ENCODE measurements at regions not wholly inside any gene's neighbourhood (a gene's known extent, or its start where the extent isn't known, plus 50 kb on each side); places are given as distances from the start of the nearest gene placed in this dataset.
"Not testable (repeated sequence)": the region's sequence is repeated elsewhere in the genome, so short reads cannot be mapped to it uniquely, and the experiment has no call there.

DNA sequence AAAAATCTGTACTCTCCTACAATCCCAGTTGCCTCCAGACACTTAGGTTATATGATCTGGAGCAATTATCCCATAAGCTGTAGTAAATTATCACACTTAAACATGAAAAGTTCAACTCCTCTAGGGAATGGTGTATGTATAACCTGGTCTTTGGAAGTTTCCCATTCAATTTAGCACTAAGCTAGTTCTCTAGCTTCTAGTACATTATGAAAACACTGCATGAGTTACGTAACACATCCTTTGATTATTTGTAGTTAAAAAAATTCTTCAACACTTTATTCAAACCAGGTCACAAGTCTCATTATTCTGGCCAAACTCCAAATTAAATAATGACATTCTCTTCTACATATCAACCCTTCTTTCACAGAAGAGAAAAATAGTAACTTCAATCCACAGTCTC is 827.0 kb upstream of the ADAMTS5 start:
- DNase-seq, result no peak

DNA sequence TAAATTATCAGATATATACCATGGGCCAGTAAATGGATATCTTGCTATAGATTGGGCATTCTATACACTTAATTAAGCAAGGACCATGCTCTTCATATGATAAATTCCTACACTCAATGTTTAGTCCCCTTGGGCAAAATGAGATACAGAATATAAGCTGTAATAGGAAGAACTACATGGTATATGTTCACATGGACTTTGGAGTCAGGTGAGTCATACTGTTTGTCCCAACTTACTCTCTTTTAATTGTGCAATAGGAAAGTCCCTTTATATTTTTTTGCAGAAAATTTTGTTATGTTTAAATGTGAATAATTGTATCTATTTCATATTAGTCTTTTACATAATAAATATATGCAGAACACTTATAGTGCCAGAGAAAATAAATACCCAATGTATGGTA is 820.2 kb upstream of the ADAMTS5 start:
- no peak for DNase-seq

GRCh38 chr21:27779606-27780005 is 812.7 kb upstream of the ADAMTS5 start:
- no peak for DNase-seq

DNA sequence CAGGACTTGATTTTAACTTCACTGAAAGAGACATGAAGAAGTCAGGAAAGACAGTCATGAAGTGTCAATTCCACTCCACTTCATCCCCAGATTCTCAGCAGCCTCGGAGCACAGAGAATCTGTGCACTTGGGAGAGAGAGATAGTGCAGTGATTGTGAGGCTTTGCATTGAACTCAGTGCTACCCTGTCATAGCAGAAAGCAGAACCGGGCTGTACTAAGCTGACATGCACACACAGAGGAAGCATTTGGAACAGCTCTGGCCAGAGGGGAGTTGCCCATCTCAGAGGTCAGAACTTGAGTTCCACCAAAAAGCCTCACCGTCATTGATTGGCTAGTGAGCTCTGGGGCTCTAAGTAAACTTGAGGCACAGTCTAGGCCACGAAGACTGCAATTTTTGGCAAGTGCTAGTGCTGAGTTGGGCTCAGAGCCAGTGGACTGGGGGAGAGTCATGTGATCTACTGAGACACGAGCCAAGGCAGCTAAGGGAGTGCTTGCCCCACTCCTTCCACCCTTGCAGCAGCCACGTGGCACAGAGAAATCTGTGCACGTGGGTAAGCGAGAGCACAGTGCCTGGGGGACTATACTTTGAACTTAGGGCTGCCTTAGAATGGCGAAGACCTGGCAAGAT is 810.2 kb upstream of the ADAMTS5 start:
- DNase-seq, result no peak

DNA sequence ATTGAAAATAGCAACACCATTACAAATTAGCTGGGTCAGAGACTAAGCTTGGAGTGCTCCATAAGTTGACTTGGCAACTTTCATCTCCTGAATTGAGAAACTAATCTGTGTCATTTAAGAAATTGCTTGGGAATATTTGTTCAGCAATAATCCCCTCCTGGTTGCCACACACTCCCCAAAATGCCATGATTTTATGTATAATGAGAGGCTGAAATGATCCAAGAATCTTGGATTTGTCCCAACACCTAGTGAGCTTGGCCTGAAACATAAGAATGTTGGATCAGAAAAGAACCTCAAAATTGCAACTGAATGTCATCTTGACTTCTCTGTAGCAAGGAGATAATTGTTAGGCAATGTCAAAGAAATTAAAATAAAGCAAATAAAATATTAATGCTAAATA is 805.9 kb upstream of the ADAMTS5 start:
- no peak for DNase-seq

- DNase-seq, result no peak
These were observed 805.1 kb upstream of the ADAMTS5 start for GRCh38 chr21:27771938-27772483.

- DNase-seq, result no peak
These were observed 802.9 kb upstream of the ADAMTS5 start for GRCh38 chr21:27769763-27770162.

GRCh38 chr21:27768046-27768637 is 801.3 kb upstream of the ADAMTS5 start:
- not testable (repeated sequence) for DNase-seq

GRCh38 chr21:27764056-27764455 is 797.2 kb upstream of the ADAMTS5 start:
- DNase-seq, result no peak

- no peak for DNase-seq
These were observed 794.7 kb upstream of the ADAMTS5 start for GRCh38 chr21:27761623-27762022.

DNA sequence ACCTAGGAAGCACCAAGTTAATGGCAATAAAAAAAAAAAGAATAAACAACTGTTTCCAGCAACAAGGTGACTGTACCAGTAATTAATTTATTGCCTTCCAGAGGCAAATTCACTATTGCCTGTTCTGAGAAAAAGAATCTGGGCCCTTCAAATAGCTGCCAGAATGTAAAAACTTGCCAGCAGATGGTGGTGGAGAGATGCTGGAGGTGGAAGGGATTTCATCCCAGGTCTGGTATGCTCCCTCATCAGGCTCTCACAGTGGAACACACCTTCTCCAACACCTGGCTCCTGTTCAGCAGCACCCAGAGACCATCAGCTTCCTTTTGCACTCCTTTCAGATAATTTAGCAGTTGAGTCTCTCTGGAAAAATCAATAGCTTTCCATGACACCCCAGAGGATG is 792.9 kb upstream of the ADAMTS5 start:
- no peak for DNase-seq

- peak in 23 of 51 donors; percentile 2 to 67 (median 22) for DNase-seq
These were observed 792.3 kb upstream of the ADAMTS5 start for GRCh38 chr21:27759091-27759659.

- DNase-seq, result no peak
These were observed 789.3 kb upstream of the ADAMTS5 start for GRCh38 chr21:27756191-27756590.

DNA sequence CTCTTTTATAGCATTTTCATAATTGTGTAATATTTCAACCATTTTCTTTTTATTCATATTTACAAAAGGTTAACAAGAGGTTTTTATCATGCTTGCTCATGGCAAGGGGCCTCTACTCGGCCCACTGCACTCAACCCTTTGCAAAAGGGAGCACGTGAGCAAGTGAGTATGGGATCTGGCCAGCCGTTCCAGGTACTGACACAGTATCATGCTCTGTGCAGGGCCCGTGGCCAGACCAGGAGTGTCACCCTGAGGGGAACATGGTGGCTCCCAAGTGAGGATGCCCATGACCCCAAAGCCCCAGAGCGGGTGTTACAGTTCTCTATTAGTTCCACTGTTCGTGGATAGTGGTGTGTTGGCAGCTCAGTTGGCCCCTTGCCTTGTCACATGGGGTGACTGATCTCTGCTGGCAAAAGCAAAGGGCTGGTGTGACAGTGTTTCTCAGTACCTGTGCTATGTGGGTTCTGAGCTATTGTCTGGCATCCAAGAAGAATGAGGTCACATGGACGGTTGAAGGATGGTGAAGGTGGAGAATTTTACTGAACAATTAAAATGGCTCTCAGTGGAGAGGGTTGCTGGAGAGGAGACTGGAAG is 777.2 kb upstream of the ADAMTS5 start:
- DNase-seq, result no peak

GRCh38 chr21:27741736-27742135 is 774.8 kb upstream of the ADAMTS5 start:
- DNase-seq, result no peak

GRCh38 chr21:27740084-27740483 is 773.2 kb upstream of the ADAMTS5 start:
- DNase-seq, result no peak

DNA sequence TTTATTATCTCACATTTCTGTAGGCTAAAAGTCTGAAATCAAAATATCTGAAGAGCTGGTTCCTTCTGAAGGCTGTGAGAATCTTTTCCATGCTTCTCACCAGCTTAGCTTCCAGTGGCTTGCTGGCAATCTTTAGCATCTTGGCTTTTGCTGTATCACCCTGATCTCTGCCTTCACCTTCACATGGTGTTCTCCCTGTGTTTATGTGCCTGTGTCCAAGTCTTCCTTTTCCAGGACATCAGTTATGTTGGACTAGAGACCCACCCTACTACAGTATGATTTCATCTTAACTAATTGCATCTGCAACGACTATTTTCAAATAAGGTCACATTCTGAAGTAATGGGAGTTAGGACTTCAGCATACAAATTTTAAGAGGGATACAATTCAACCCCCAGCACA is 772.3 kb upstream of the ADAMTS5 start:
- no peak for DNase-seq

GRCh38 chr21:27735699-27736098 is 768.8 kb upstream of the ADAMTS5 start:
- no peak for DNase-seq

DNA sequence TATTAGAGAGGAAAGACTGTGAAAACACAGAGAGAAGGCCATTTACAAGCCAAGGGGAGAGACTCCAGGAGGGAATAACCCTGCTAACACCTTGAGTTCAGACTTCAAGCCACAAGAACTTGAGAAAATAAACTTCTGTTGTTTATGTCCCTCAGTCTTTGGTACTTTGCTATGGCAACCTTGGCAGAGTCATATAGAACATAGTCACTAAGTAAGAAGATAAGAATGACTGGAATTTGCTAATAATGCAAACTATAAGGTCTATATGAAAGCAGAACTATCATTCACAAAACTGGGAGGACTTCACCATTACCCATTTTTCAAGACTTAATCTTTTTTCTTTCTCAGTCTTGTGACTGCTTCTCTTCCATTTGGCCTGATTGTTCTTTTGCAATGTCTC is 767.3 kb upstream of the ADAMTS5 start:
- DNase-seq, result no peak

DNA sequence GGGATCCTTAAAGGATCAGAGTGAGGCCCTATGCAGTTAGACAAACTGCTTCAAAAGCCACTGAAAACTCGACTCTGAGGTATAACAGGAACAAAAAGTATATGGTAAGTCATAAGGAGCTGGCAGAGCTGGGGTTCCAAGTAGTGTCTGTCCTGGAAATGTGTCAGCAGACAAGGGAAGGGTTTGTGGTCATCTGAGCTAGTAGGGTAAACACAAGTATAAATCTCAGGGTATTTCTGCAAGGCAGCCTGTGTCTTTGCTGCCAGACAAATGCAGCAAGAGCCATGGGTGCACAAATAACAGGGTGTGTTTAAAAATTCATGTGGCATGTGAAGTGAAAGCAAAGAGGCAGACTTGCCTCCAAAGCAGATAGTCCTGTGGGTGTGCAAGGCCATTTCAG is 759.0 kb upstream of the ADAMTS5 start:
- no peak for DNase-seq

DNA sequence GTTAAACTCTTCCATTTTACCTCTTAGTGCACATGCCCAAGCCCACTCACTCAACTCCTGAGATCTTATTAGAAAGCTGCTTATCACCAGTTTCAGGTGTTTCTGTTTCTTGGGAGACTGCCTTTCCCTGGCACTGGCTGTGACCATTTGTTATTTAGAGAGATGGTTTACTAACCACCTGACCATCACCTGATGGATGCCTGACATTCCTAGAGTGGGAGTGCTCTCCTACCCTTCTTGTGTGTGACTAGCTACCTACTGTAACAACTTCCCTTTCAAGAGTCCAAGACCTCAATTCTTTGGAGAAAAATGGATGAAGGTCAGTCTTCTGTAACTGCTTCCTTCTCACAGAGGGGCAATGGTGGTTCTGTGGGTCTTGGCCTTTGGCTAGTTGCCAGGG is 755.2 kb upstream of the ADAMTS5 start:
- DNase-seq, result no peak

DNA sequence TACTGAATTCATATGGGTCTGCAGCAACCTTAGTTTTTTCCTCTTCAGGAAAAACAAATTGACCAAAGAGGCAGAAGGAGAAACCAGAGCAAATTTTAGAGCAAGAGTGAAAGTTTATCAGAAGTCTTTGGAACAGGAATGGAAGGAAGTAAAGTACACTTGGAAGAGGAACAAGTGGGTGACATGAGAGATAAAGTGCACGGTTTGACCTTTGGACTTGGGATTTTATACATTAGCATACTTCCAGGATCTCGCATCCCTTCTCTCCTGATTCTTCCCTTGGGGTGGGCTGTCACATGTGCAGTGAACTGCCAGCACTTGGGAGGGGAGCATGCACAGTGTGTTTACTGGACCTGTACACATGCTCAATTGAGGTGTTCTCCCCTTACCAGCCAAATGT is 754.8 kb upstream of the ADAMTS5 start:
- no peak for DNase-seq

- no peak for DNase-seq
These were observed 752.3 kb upstream of the ADAMTS5 start for GRCh38 chr21:27719226-27719625.
